ENCODE measurements at regions not wholly inside any gene's neighbourhood (a gene's known extent, or its start where the extent isn't known, plus 50 kb on each side); places are given as distances from the start of the nearest gene placed in this dataset.

GRCh38 chr18:76565238-76566173 lies 70.5 kb upstream of the ZNF516 start:
- no peak for TF ChIP-seq CTCF (IDR thresholded peaks at IDR 0.05)
- no peak for TF ChIP-seq KAT7 (CRISPR knock-in tag; IDR thresholded peaks at IDR 0.05; ENCODE audit: borderline replicate concordance)
- TF ChIP-seq MLX (CRISPR knock-in tag; IDR thresholded peaks at IDR 0.05), result no peak
- no peak for TF ChIP-seq EMX1 (CRISPR knock-in tag; IDR thresholded peaks at IDR 0.05)
- no peak for TF ChIP-seq MAX (CRISPR knock-in tag; IDR thresholded peaks at IDR 0.05)
- no peak for TF ChIP-seq E2F5 (CRISPR knock-in tag; IDR thresholded peaks at IDR 0.05)
- TF ChIP-seq TP53 (CRISPR knock-in tag; IDR thresholded peaks at IDR 0.05), result no peak
- TF ChIP-seq E2F4 (CRISPR knock-in tag; IDR thresholded peaks at IDR 0.05; ENCODE audit: borderline replicate concordance, low read depth), result no peak
- TF ChIP-seq ZNF281 (CRISPR knock-in tag; IDR thresholded peaks at IDR 0.05), result no peak
- no peak for TF ChIP-seq GRHL2 (CRISPR knock-in tag; IDR thresholded peaks at IDR 0.05; ENCODE audit: insufficient replicate concordance, severe bottlenecking)
- TF ChIP-seq CREB1 (CRISPR knock-in tag; IDR thresholded peaks at IDR 0.05), result no peak
- TF ChIP-seq ZNF232 (CRISPR knock-in tag; IDR thresholded peaks at IDR 0.05), result no peak
- TF ChIP-seq FOXJ3 (CRISPR knock-in tag; IDR thresholded peaks at IDR 0.05; ENCODE audit: borderline replicate concordance), result no peak
